Liver (tissue), 8 donors: ENCODE measurements at regions not wholly inside any gene's neighbourhood (a gene's known extent, or its start where the extent isn't known, plus 50 kb on each side); places are given as distances from the start of the nearest gene placed in this dataset.

ENCODE experiments used
- DNase-seq: peaks from one replicate; pipeline ENCODE4 v3.0.0-alpha.2; 2017; ENCODE audit warnings: low spot score
- H3K27ac ChIP-seq, 2 donors: one replicate each; pipeline ENCODE4 v1.7.0; 2013; ENCODE audit warnings: inconsistent platforms in 2 of 2, low read length in 2 of 2, control low read depth in 1 of 2, low read depth in 1 of 2, mild to moderate bottlenecking in 1 of 2
- H3K27me3 ChIP-seq, 4 donors: one replicate each; pipeline versions ENCODE4 v1.6.1 to v1.7.0; 2013; ENCODE audit warnings: low read length in 3 of 4, inconsistent platforms in 1 of 4, mild to moderate bottlenecking in 1 of 4, moderate library complexity in 1 of 4; ENCODE audit not compliant: control insufficient read depth in 4 of 4, insufficient read depth in 4 of 4
- H3K36me3 ChIP-seq, 4 donors: one replicate each; pipeline versions ENCODE4 v1.6.1 to v1.7.0; 2013; ENCODE audit warnings: low read length in 3 of 4, mild to moderate bottlenecking in 3 of 4, low read depth in 1 of 4, moderate library complexity in 1 of 4; ENCODE audit not compliant: control insufficient read depth in 4 of 4, insufficient read depth in 3 of 4
- H3K4me1 ChIP-seq, 4 donors: one replicate each; pipeline versions ENCODE4 v1.6.1 to v1.7.0; 2013; ENCODE audit warnings: low read length in 3 of 4, mild to moderate bottlenecking in 3 of 4, moderate library complexity in 1 of 4; ENCODE audit not compliant: control insufficient read depth in 4 of 4, insufficient read depth in 4 of 4
- H3K4me3 ChIP-seq, 3 donors: one replicate each; pipeline versions ENCODE4 v1.6.1 to v1.7.0; 2013; ENCODE audit warnings: low read length in 3 of 3, control low read depth in 1 of 3, low read depth in 1 of 3, mild to moderate bottlenecking in 1 of 3
- H3K9ac ChIP-seq, 2 donors: one replicate each; pipeline ENCODE4 v1.7.0; 2013; ENCODE audit warnings: low read length in 2 of 2, mild to moderate bottlenecking in 2 of 2, moderate library complexity in 2 of 2, control low read depth in 1 of 2, low read depth in 1 of 2
- H3K9me3 ChIP-seq, 4 donors: one replicate each; pipeline versions ENCODE4 v1.6.1 to v1.7.0; 2013; ENCODE audit warnings: low read length in 3 of 4; ENCODE audit not compliant: control insufficient read depth in 4 of 4
- ATF3 ChIP-seq: IDR thresholded peaks from 2 replicates; pipeline ENCODE4 v1.6.1; 2016; ENCODE audit warnings: antibody characterized with exemption
- CTCF ChIP-seq: fragments of 150-350 bp; IDR thresholded peaks from 2 replicates; pipeline ENCODE4 v1.5.1; 2017; ENCODE audit warnings: improper control_type of control experiment, low read depth, low read length; ENCODE audit not compliant: missing input control
- EGR1 ChIP-seq, 2 donors: IDR thresholded peaks; 2 replicates each; pipeline ENCODE4 v1.6.1; 2016 to 2018; ENCODE audit warnings: antibody characterized with exemption in 2 of 2, low read depth in 2 of 2
- FOXA1 ChIP-seq: IDR thresholded peaks from 2 replicates; pipeline ENCODE4 v1.6.1; 2016; ENCODE audit warnings: antibody characterized with exemption
- FOXA2 ChIP-seq: IDR thresholded peaks from 2 replicates; pipeline ENCODE4 v1.6.1; 2016; ENCODE audit warnings: antibody characterized with exemption
- GABPA ChIP-seq, 2 donors: IDR thresholded peaks in 1 of 2; conservative IDR thresholded peaks in 1 of 2; 2 replicates each; pipeline ENCODE4 v1.6.1; 2016; ENCODE audit warnings: antibody characterized with exemption in 2 of 2, mild to moderate bottlenecking in 1 of 2, moderate library complexity in 1 of 2
- HNF4A ChIP-seq, 2 donors: conservative IDR thresholded peaks; 2 replicates each; pipeline ENCODE4 v1.6.1; 2016; ENCODE audit warnings: antibody characterized with exemption in 2 of 2, mild to moderate bottlenecking in 2 of 2
- HNF4G ChIP-seq: IDR thresholded peaks from 2 replicates; pipeline ENCODE4 v1.6.1; 2016; ENCODE audit warnings: antibody characterized with exemption
- MAX ChIP-seq: IDR thresholded peaks from 2 replicates; pipeline ENCODE4 v1.6.1; 2016; ENCODE audit warnings: antibody characterized with exemption
- NR2F2 ChIP-seq: IDR thresholded peaks from 2 replicates; pipeline ENCODE4 v1.6.1; 2016; ENCODE audit warnings: antibody characterized with exemption
- RAD21 ChIP-seq, 2 donors: IDR thresholded peaks; 2 replicates each; pipeline ENCODE4 v1.6.1; 2016; ENCODE audit warnings: antibody characterized with exemption in 2 of 2, mild to moderate bottlenecking in 2 of 2
- REST ChIP-seq: IDR thresholded peaks from 2 replicates; pipeline ENCODE4 v1.6.1; 2016; ENCODE audit warnings: antibody characterized with exemption, mild to moderate bottlenecking
- YY1 ChIP-seq: IDR thresholded peaks from 2 replicates; pipeline ENCODE4 v1.6.1; 2016; ENCODE audit warnings: antibody characterized with exemption, mild to moderate bottlenecking
- ZBTB33 ChIP-seq: IDR thresholded peaks from 2 replicates; pipeline ENCODE4 v1.6.1; 2016; ENCODE audit warnings: antibody characterized with exemption
- WGBS: extraction: QIAGEN DNeasy Blood & Tissue Kit; methylation state at CpG from one replicate; pipeline ENCODE4 v1.1.7; 2013; 5-methylcytosine and 5-hydroxymethylcytosine counted together
- donor health status: healthy.
- donor health status: healthy.
- donor health status: healthy.
- donor health status: healthy.
- donor health status: healthy.

- no peak for DNase-seq
- Histone ChIP-seq H3K4me3 (no peak overlapping the region), H3K36me3 (no peaks in the 10 kb centered on the region), H3K9ac (no peak overlapping the region), H3K27ac (no peak overlapping the region), H3K27me3 (no peaks in the 10 kb centered on the region), H3K4me1 (no peaks in the 10 kb centered on the region), H3K9me3 (no peaks in the 10 kb centered on the region)
- 86% methylated on average over 2 of the region's 2 CpGs for WGBS
- TF ChIP-seq FOXA2 (no peak), EGR1 (IDR thresholded peaks at IDR 0.05; ENCODE audit: low read depth in 2 of 2) (no peak), HNF4A (conservative IDR thresholded peaks at IDR 0.05) (no peak)
These were observed 209.9 kb downstream of the ZNF326 start for GRCh38 chr1:90204780-90205179.

GRCh38 chr1:90204023-90204590 is 209.2 kb downstream of the ZNF326 start:
- Histone ChIP-seq H3K4me3 (no peak overlapping the region), H3K9ac (no peak overlapping the region), H3K27me3 (no peaks in the 10 kb centered on the region), H3K36me3 (no peaks in the 10 kb centered on the region), H3K9me3 (no peaks in the 10 kb centered on the region), H3K4me1 (no peaks in the 10 kb centered on the region), H3K27ac (no peak overlapping the region)
- 77% methylated on average over 2 of the region's 2 CpGs for WGBS
- TF ChIP-seq GABPA (IDR thresholded peaks at IDR 0.05 in 1 of 2, conservative IDR thresholded peaks at IDR 0.05 in 1 of 2) (no peak), EGR1 (IDR thresholded peaks at IDR 0.05; ENCODE audit: low read depth in 2 of 2) (no peak), CTCF (no peak), ZBTB33 (no peak), FOXA1 (no peak), NR2F2 (no peak)
- DNase-seq: no peak

GRCh38 chr1:90201467-90202358 is 206.8 kb downstream of the ZNF326 start:
- TF ChIP-seq FOXA2 (no peak), FOXA1 (no peak), HNF4A (conservative IDR thresholded peaks at IDR 0.05) (no peak), YY1 (no peak), RAD21 (IDR thresholded peaks at IDR 0.05) (no peak), REST (no peak), MAX (no peak), NR2F2 (no peak), GABPA (IDR thresholded peaks at IDR 0.05 in 1 of 2, conservative IDR thresholded peaks at IDR 0.05 in 1 of 2) (no peak), HNF4G (no peak), ZBTB33 (no peak), ATF3 (no peak)
- Histone ChIP-seq H3K36me3 (no peaks in the 10 kb centered on the region), H3K27me3 (no peaks in the 10 kb centered on the region), H3K27ac (no peak overlapping the region), H3K4me3 (no peak overlapping the region), H3K9ac (no peak overlapping the region), H3K9me3 (no peaks in the 10 kb centered on the region), H3K4me1 (no peaks in the 10 kb centered on the region)
- no peak for DNase-seq
- 70% methylated on average over 6 of the region's 6 CpGs for WGBS
